PC-9 (cell line): ENCODE measurements at regions not wholly inside any gene's neighbourhood (a gene's known extent, or its start where the extent isn't known, plus 50 kb on each side); places are given as distances from the start of the nearest gene placed in this dataset.

Experiments
- CTCF ChIP-seq: fragments of 200-600 bp; sonication (generic); conservative IDR thresholded peaks from 2 replicates; pipeline ENCODE4 v1.6.1; 2017; ENCODE audit warnings: mixed run types, antibody characterized with exemption, mild to moderate bottlenecking, moderate library complexity
- EZH2 ChIP-seq: fragments of 200-600 bp; sonication (generic); IDR thresholded peaks from 2 replicates; pipeline ENCODE4 v1.8.0; 2017; ENCODE audit warnings: antibody characterized with exemption, low read depth

DNA sequence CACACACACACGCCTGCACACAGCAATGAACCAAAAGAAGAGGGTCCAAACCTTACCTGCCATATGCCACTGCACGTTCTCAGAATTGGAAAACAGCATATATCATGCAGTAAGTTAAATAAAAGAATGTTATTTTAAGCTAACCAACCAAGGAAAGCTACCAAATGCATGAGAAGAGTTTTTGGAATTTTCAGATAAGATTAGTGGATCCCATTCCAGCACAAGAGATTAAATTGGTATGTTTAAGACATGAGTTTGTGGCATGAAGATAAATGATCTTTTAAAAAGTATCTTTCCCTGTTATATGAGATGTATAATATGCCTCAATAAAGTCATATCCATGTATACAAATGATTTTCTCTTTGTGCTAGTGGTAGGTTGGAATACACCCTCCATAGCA lies 811.4 kb downstream of the NR2F2 start:
- TF ChIP-seq CTCF (no peak), EZH2 (no peak)
